PC-3 (cell line): ENCODE measurements at regions not wholly inside any gene's neighbourhood (a gene's known extent, or its start where the extent isn't known, plus 50 kb on each side); places are given as distances from the start of the nearest gene placed in this dataset.

Source experiments
- ATAC-seq: fragments of 200-7000 bp; cut with Tn5 transposase; 2 replicates; pipeline ENCODE4 v1.9.1; 2020; ENCODE audit warnings: mild to moderate bottlenecking, moderate library complexity
- BruUV-seq: library from RNA; stranded (reverse); fragments of 400-500 nt; replicated peaks from 2 replicates; lab custom pipeline; 2021; lab: Mats Ljungman, UMichigan
- CTCF ChIA-PET: fragments of 300-600 bp; sonication (Branson Sonifier 250); formaldehyde crosslinking; loops from one replicate; lab custom pipeline; 2022; ENCODE audit warnings: antibody characterized with exemption; lab: Charles Lee
- POLR2A ChIA-PET: fragments of 300-600 bp; sonication (Branson Sonifier 250); formaldehyde crosslinking; loops from one replicate; lab custom pipeline; 2022; ENCODE audit warnings: antibody characterized with exemption; ENCODE audit not compliant: unreplicated experiment; lab: Charles Lee
- DNase-seq: peaks from one replicate; pipeline ENCODE4 v3.0.0-alpha.2; 2015
- H2AFZ ChIP-seq: fragments of 300-600 bp; sonication (generic); 2 replicates; pipeline ENCODE4 v1.6.0; 2016; ENCODE audit warnings: antibody characterized with exemption, low read length
- H3F3A ChIP-seq: fragments of 300-600 bp; sonication (generic); one replicate; pipeline ENCODE4 v1.6.0; 2017; ENCODE audit warnings: antibody characterized with exemption, low read length, control low read depth, mild to moderate bottlenecking; ENCODE audit not compliant: unreplicated experiment
- H3K27ac ChIP-seq: fragments of 300-600 bp; sonication (generic); 2 replicates; pipeline ENCODE4 v1.5.1; 2016; ENCODE audit warnings: mild to moderate bottlenecking, low read length
- H3K27me3 ChIP-seq: fragments of 300-600 bp; sonication (generic); 2 replicates; pipeline ENCODE4 v1.6.1; 2016; ENCODE audit warnings: low read length, mixed read lengths
- H3K36me3 ChIP-seq: fragments of 300-600 bp; sonication (generic); 2 replicates; pipeline ENCODE4 v1.6.1; 2016; ENCODE audit warnings: low read depth, mixed run types, low read length, mixed read lengths
- H3K4me1 ChIP-seq: fragments of 300-600 bp; sonication (generic); 2 replicates; pipeline ENCODE4 v1.5.1; 2016; ENCODE audit warnings: low read length; ENCODE audit not compliant: insufficient read depth
- H3K4me2 ChIP-seq: fragments of 300-600 bp; sonication (generic); 2 replicates; pipeline ENCODE4 v1.6.0; 2016; ENCODE audit warnings: low read length
- H3K4me3 ChIP-seq: fragments of 300-600 bp; sonication (generic); 2 replicates; pipeline ENCODE4 v1.5.1; 2016; ENCODE audit warnings: mild to moderate bottlenecking, low read length, mixed read lengths
- H3K79me2 ChIP-seq: fragments of 300-600 bp; sonication (generic); 2 replicates; pipeline ENCODE4 v1.6.1; 2017; ENCODE audit warnings: low read length, mixed read lengths
- H3K9ac ChIP-seq: fragments of 300-600 bp; sonication (generic); 2 replicates; pipeline ENCODE4 v1.6.0; 2016; ENCODE audit warnings: mild to moderate bottlenecking, low read length
- H3K9me2 ChIP-seq: fragments of 300-600 bp; sonication (generic); replicated peaks from 2 replicates; pipeline ENCODE4 v1.6.1; 2016; ENCODE audit warnings: mixed run types, low read length, mixed read lengths
- H3K9me3 ChIP-seq: fragments of 300-600 bp; sonication (generic); 2 replicates; pipeline ENCODE4 v1.6.1; 2016; ENCODE audit warnings: low read length, mixed read lengths
- H4K20me1 ChIP-seq: fragments of 300-600 bp; sonication (generic); 2 replicates; pipeline ENCODE4 v1.6.1; 2016; ENCODE audit warnings: low read length, mixed read lengths
- CTCF ChIP-seq: fragments of 300-600 bp; sonication (generic); conservative IDR thresholded peaks from 2 replicates; pipeline ENCODE4 v1.5.1; 2017; ENCODE audit warnings: antibody characterized with exemption, low read depth, mild to moderate bottlenecking, low read length
- EZH2 ChIP-seq: fragments of 300-600 bp; sonication (generic); IDR thresholded peaks from one replicate; pipeline ENCODE4 v1.6.1; 2017; ENCODE audit warnings: antibody characterized with exemption, mild to moderate bottlenecking, low read length; ENCODE audit not compliant: unreplicated experiment
- EZH2phosphoT487 ChIP-seq: fragments of 300-600 bp; sonication (generic); IDR thresholded peaks from 2 replicates; pipeline ENCODE4 v1.6.1; 2018; ENCODE audit warnings: mild to moderate bottlenecking, antibody characterized with exemption, low read length, borderline replicate concordance
- intact Hi-C: fragments of 100-400 bp; cut with micrococcal nuclease; formaldehyde crosslinking; loops from 2 replicates; pipeline ENCODE4 v1.9.0; 2023

GRCh38 chr2:5510082-5510481 lies 182.1 kb upstream of the SOX11 start:
- no TSS peak for BruUV-seq
- intact Hi-C loops, result no loop called here
- no peaks in the 10 kb centered on the region for H3K9me3 ChIP-seq
- no peaks in the 10 kb centered on the region for H3K27me3 ChIP-seq
- ChIA-PET CTCF (no interaction called here), POLR2A (no interaction called here)
- DNase-seq (no peak), ATAC-seq (no peak)
- no peak overlapping the region for H3K9ac ChIP-seq
- H3K27ac ChIP-seq, result no peak overlapping the region
- H3K36me3 ChIP-seq, result no peaks in the 10 kb centered on the region
- H3F3A ChIP-seq, result no peaks in the 10 kb centered on the region
- H4K20me1 ChIP-seq, result no peaks in the 10 kb centered on the region
- H3K4me3 ChIP-seq, result no peak overlapping the region
- TF ChIP-seq EZH2 (no peak), CTCF (no peak), EZH2phosphoT487 (no peak)
- H2AFZ ChIP-seq, result no peak overlapping the region
- no peaks in the 10 kb centered on the region for H3K9me2 ChIP-seq
- no peaks in the 10 kb centered on the region for H3K4me1 ChIP-seq
- H3K79me2 ChIP-seq, result no peaks in the 10 kb centered on the region
- no peak overlapping the region for H3K4me2 ChIP-seq

GRCh38 chr2:5515693-5516092 lies 176.5 kb upstream of the SOX11 start:
- Histone ChIP-seq H3K36me3 (no peaks in the 10 kb centered on the region), H2AFZ (no peak overlapping the region), H3K27ac (no peak overlapping the region), H3K27me3 (no peaks in the 10 kb centered on the region), H3K79me2 (no peaks in the 10 kb centered on the region), H3K9me3 (no peaks in the 10 kb centered on the region), H3K4me1 (no peaks in the 10 kb centered on the region), H3K9me2 (no peaks in the 10 kb centered on the region), H3K9ac (no peak overlapping the region), H4K20me1 (no peaks in the 10 kb centered on the region), H3K4me2 (no peak overlapping the region), H3K4me3 (no peak overlapping the region), H3F3A (no peaks in the 10 kb centered on the region)
- DNase-seq, result no peak
- ATAC-seq, result no peak
- CTCF ChIA-PET, result no interaction called here
- TF ChIP-seq CTCF, result no peak
- no peak for TF ChIP-seq EZH2
- no peak for TF ChIP-seq EZH2phosphoT487
- BruUV-seq, result no TSS peak
- POLR2A ChIA-PET, result no interaction called here
- intact Hi-C loops, result no loop called here

GRCh38 chr2:5519286-5519685 lies 172.9 kb upstream of the SOX11 start:
- no peaks in the 10 kb centered on the region for H3K9me2 ChIP-seq
- TF ChIP-seq CTCF, result no peak
- TF ChIP-seq EZH2, result no peak
- no peak for TF ChIP-seq EZH2phosphoT487
- no peaks in the 10 kb centered on the region for H4K20me1 ChIP-seq
- intact Hi-C loops, result no loop called here
- CTCF ChIA-PET, result no interaction called here
- no peak overlapping the region for H3K9ac ChIP-seq
- no peaks in the 10 kb centered on the region for H3K36me3 ChIP-seq
- H2AFZ ChIP-seq, result no peak overlapping the region
- H3K4me3 ChIP-seq, result no peak overlapping the region
- BruUV-seq, result no TSS peak
- no peaks in the 10 kb centered on the region for H3F3A ChIP-seq
- H3K4me2 ChIP-seq, result no peak overlapping the region
- H3K27me3 ChIP-seq, result no peaks in the 10 kb centered on the region
- no peaks in the 10 kb centered on the region for H3K79me2 ChIP-seq
- ATAC-seq (no peak), DNase-seq (no peak)
- POLR2A ChIA-PET, result no interaction called here
- H3K9me3 ChIP-seq, result no peaks in the 10 kb centered on the region
- no peaks in the 10 kb centered on the region for H3K4me1 ChIP-seq
- no peak overlapping the region for H3K27ac ChIP-seq
